MM.1S (cell line): ENCODE measurements at regions not wholly inside any gene's neighbourhood (a gene's known extent, or its start where the extent isn't known, plus 50 kb on each side); places are given as distances from the start of the nearest gene placed in this dataset.

Experiments
- EZH2 ChIP-seq: fragments of 300-600 bp; sonication (generic); optimal IDR thresholded peaks from 2 replicates; pipeline ENCODE3; 2017; ENCODE audit warnings: low read depth, mild to moderate bottlenecking, antibody characterized with exemption, low read length, mixed read lengths
- EZH2phosphoT487 ChIP-seq: fragments of 300-600 bp; sonication (generic); IDR thresholded peaks from 2 replicates; pipeline ENCODE4 v1.6.1; 2018; ENCODE audit warnings: antibody characterized with exemption, low read length
- TF ChIP-seq, protein P1 (sequence below): fragments of 300-600 bp; sonication (generic); IDR thresholded peaks from 2 replicates; pipeline ENCODE4 v1.5.1; 2016; ENCODE audit warnings: antibody characterized with exemption, low read length, mixed read lengths

DNA sequence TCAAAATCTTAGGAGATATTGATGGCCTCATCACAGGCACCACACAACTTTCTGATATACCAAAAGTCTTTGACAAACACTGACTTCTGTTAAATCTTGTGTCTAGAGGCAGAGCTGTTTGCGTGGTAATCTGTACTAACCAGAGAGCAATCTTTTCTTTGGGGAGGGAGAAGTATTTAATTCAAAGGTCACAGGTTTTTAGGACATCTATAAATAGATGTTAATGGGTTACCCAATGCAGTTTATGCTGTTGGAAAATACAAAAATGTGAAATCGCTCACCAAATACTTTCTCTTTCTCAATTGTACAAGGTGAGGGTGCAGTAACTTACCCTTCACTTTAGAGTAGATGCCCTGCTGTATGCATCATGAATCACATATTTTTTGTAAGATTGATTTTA, 510.5 kb downstream of the NSUN3 start:
- TF ChIP-seq, protein P1, sequence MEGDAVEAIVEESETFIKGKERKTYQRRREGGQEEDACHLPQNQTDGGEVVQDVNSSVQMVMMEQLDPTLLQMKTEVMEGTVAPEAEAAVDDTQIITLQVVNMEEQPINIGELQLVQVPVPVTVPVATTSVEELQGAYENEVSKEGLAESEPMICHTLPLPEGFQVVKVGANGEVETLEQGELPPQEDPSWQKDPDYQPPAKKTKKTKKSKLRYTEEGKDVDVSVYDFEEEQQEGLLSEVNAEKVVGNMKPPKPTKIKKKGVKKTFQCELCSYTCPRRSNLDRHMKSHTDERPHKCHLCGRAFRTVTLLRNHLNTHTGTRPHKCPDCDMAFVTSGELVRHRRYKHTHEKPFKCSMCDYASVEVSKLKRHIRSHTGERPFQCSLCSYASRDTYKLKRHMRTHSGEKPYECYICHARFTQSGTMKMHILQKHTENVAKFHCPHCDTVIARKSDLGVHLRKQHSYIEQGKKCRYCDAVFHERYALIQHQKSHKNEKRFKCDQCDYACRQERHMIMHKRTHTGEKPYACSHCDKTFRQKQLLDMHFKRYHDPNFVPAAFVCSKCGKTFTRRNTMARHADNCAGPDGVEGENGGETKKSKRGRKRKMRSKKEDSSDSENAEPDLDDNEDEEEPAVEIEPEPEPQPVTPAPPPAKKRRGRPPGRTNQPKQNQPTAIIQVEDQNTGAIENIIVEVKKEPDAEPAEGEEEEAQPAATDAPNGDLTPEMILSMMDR: no peak
- TF ChIP-seq EZH2 (no peak), EZH2phosphoT487 (no peak)
